ENCODE measurements at regions not wholly inside any gene's neighbourhood (a gene's known extent, or its start where the extent isn't known, plus 50 kb on each side); places are given as distances from the start of the nearest gene placed in this dataset.

- ChIA-PET CTCF (no interaction called here), POLR2A (ENCODE audit: low non-redundant PET) (no interaction called here)
- TF ChIP-seq EZH2 (IDR thresholded peaks at IDR 0.05; ENCODE audit: borderline replicate concordance, low read depth, low read length, poor library complexity, severe bottlenecking) (no peak), CTCF (conservative IDR thresholded peaks at IDR 0.05; ENCODE audit: low read depth, low read length) (no peak)
- BruUV-seq (replicated peaks) = no TSS peak
- H3K9me3 ChIP-seq (ENCODE audit: low read depth, low read length, poor library complexity, severe bottlenecking) = no peaks in the 10 kb centered on the region
- no peaks in the 10 kb centered on the region for H3K27me3 ChIP-seq (replicated peaks; ENCODE audit: insufficient read depth, low read depth, low read length, poor library complexity)
- no peaks in the 10 kb centered on the region for H3K36me3 ChIP-seq (ENCODE audit: insufficient read depth, low read length, poor library complexity, severe bottlenecking)
- H3K4me1 ChIP-seq (ENCODE audit: insufficient read depth, low read length, poor library complexity, severe bottlenecking) = no peaks in the 10 kb centered on the region
- no peak overlapping the region for H3K4me3 ChIP-seq (ENCODE audit: low read depth, low read length, poor library complexity, severe bottlenecking)
- H3K27ac ChIP-seq (ENCODE audit: low read depth, low read length, poor library complexity, severe bottlenecking) = no peak overlapping the region
- no peak for DNase-seq (ENCODE audit: low spot score)
- intact Hi-C loops (cut with micrococcal nuclease; ENCODE audit: unreplicated experiment) = no loop called here
Measured at GRCh38 chr1:59223198-59223597, 73.7 kb upstream of the FGGY start.

GRCh38 chr1:59223989-59224634 is 72.8 kb upstream of the FGGY start:
- H3K27ac ChIP-seq (ENCODE audit: low read depth, low read length, poor library complexity, severe bottlenecking) = no peak overlapping the region
- H3K27me3 ChIP-seq (replicated peaks; ENCODE audit: insufficient read depth, low read depth, low read length, poor library complexity) = no peaks in the 10 kb centered on the region
- H3K36me3 ChIP-seq (ENCODE audit: insufficient read depth, low read length, poor library complexity, severe bottlenecking) = no peaks in the 10 kb centered on the region
- H3K4me3 ChIP-seq (ENCODE audit: low read depth, low read length, poor library complexity, severe bottlenecking) = no peak overlapping the region
- BruUV-seq (replicated peaks) = no TSS peak
- no peaks in the 10 kb centered on the region for H3K9me3 ChIP-seq (ENCODE audit: low read depth, low read length, poor library complexity, severe bottlenecking)
- intact Hi-C loops (cut with micrococcal nuclease; ENCODE audit: unreplicated experiment) = no loop called here
- no peak for TF ChIP-seq CTCF (conservative IDR thresholded peaks at IDR 0.05; ENCODE audit: low read depth, low read length)
- no peak for TF ChIP-seq EZH2 (IDR thresholded peaks at IDR 0.05; ENCODE audit: borderline replicate concordance, low read depth, low read length, poor library complexity, severe bottlenecking)
- no peak for DNase-seq (ENCODE audit: low spot score)
- H3K4me1 ChIP-seq (ENCODE audit: insufficient read depth, low read length, poor library complexity, severe bottlenecking) = no peaks in the 10 kb centered on the region
- CTCF ChIA-PET = no interaction called here
- POLR2A ChIA-PET (ENCODE audit: low non-redundant PET) = no interaction called here

DNA sequence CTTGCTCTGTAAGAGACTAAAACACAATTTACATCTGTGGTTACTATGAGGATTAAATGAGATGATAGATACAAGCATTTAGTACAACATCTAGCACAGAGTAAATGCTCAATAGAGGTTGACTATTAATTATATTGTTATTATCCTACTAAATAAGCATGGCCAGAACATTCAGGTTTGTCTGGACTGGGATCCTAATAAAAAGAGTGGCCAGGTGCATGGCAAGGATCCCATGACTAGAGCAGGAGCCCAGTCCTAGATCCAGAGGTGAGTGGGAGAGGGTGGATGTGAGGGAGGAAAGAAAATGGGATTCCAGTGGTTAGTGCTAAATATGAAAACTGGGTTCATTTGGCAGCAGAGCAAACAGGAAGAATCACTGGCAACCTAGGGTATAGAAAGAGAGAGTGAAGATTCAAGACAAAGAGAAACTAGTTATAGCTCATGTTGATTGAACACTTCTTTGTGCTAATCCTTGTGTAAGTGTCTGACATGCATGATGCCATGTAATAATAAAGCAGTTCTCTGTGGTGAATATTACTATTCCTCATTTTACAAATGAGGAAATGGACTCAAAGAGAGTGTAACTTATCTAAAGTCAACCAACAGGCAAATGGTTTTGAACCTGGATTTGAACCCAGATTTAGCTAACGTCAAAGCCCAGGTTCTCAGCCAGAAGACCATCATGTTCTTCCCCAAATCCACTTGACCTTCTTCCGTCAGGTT is 71.1 kb upstream of the FGGY start:
- ChIA-PET POLR2A (ENCODE audit: low non-redundant PET) (no interaction called here), CTCF (no interaction called here)
- Histone ChIP-seq H3K4me3 (ENCODE audit: low read depth, low read length, poor library complexity, severe bottlenecking) (no peak overlapping the region), H3K27me3 (replicated peaks; ENCODE audit: insufficient read depth, low read depth, low read length, poor library complexity) (no peaks in the 10 kb centered on the region), H3K36me3 (ENCODE audit: insufficient read depth, low read length, poor library complexity, severe bottlenecking) (no peaks in the 10 kb centered on the region), H3K9me3 (ENCODE audit: low read depth, low read length, poor library complexity, severe bottlenecking) (no peaks in the 10 kb centered on the region), H3K4me1 (ENCODE audit: insufficient read depth, low read length, poor library complexity, severe bottlenecking) (no peaks in the 10 kb centered on the region), H3K27ac (ENCODE audit: low read depth, low read length, poor library complexity, severe bottlenecking) (no peak overlapping the region)
- TF ChIP-seq CTCF (conservative IDR thresholded peaks at IDR 0.05; ENCODE audit: low read depth, low read length) (no peak), EZH2 (IDR thresholded peaks at IDR 0.05; ENCODE audit: borderline replicate concordance, low read depth, low read length, poor library complexity, severe bottlenecking) (no peak)
- DNase-seq (ENCODE audit: low spot score) = no peak
- intact Hi-C loops (cut with micrococcal nuclease; ENCODE audit: unreplicated experiment) = no loop called here
- no TSS peak for BruUV-seq (replicated peaks)

Measured in A673 (cell line).